ENCODE measurements at regions not wholly inside any gene's neighbourhood (a gene's known extent, or its start where the extent isn't known, plus 50 kb on each side); places are given as distances from the start of the nearest gene placed in this dataset.
"Not testable (repeated sequence)": the region's sequence is repeated elsewhere in the genome, so short reads cannot be mapped to it uniquely, and the experiment has no call there.

DNA sequence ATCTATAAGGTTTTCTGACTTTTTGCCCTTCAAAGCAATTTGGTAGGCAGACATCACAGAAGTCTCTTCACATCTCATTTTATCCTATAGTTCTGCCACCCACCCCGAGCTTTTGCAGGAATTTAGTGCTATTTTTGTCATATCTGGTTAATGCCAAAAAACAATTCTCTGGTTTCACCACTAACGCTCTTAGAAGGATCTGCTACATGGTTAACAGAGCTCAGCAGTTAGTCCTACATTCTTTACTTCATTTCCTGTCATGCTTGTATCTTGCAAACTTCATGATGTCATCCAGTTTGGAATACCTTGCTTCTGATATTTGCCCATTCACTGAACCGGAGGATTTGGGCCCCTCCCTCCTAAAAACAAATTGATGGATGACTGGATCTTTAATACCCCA lies 116.8 kb upstream of the SERPINE2 start:
- TF ChIP-seq, protein P1, sequence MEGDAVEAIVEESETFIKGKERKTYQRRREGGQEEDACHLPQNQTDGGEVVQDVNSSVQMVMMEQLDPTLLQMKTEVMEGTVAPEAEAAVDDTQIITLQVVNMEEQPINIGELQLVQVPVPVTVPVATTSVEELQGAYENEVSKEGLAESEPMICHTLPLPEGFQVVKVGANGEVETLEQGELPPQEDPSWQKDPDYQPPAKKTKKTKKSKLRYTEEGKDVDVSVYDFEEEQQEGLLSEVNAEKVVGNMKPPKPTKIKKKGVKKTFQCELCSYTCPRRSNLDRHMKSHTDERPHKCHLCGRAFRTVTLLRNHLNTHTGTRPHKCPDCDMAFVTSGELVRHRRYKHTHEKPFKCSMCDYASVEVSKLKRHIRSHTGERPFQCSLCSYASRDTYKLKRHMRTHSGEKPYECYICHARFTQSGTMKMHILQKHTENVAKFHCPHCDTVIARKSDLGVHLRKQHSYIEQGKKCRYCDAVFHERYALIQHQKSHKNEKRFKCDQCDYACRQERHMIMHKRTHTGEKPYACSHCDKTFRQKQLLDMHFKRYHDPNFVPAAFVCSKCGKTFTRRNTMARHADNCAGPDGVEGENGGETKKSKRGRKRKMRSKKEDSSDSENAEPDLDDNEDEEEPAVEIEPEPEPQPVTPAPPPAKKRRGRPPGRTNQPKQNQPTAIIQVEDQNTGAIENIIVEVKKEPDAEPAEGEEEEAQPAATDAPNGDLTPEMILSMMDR (IDR thresholded peaks at IDR 0.05) = no peak
- ATAC-seq (ENCODE audit: low FRiP score) (no peak), DNase-seq (ENCODE audit: low spot score) (no peak)

DNA sequence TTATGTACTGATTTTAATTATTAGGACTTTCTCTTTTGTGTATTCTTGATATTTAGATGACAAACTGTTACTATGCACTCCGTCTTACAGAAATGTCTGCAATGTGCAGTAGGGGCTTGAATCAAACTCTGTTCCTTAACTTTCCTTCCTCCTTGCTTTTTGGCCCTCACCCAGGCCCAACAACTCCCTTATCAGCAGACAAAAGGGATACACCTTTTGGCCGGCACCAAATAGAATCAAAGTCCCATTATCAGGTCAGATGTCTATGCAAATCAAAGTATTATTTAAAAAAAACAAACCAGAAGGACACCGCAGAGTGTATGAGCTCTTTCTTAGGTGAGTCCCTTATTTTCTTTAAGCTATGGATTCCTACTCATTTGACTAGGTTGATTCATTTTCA lies 116.3 kb upstream of the SERPINE2 start:
- no peak for ATAC-seq (ENCODE audit: low FRiP score)
- DNase-seq (ENCODE audit: low spot score) = no peak
- TF ChIP-seq, protein P1 (IDR thresholded peaks at IDR 0.05) = no peak

DNA sequence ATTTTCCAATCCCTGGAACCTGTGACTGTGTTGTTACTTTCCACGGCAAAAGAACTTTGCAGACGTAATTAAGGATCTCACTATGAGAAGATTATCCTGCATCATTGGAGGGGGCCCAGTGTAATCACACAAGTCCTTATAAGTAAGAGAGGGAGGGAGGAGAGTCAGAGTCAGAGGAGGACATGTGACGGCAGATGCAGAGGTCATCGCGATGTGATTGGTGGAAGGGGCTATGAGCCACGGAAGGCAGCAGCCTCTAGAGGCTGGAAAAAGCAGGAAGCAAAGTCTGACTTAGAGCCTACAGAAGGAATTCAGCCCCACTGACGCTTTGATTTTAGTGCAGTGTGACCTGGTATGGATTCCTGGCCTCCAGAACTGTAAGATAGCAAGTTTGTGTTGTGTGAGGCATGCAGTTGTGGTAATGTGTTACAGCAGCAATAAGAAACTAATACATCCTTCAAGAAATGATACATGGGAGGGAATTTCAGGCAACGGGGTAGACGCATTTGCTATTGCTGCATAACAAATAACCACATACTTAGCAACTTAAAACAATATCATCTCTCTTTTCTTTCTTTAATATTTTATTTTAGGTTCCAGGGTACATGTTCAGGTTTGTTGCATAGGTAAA lies 112.7 kb upstream of the SERPINE2 start:
- ATAC-seq (ENCODE audit: low FRiP score) = no peak
- TF ChIP-seq, protein P1 (IDR thresholded peaks at IDR 0.05) = no peak
- DNase-seq (ENCODE audit: low spot score) = no peak

DNA sequence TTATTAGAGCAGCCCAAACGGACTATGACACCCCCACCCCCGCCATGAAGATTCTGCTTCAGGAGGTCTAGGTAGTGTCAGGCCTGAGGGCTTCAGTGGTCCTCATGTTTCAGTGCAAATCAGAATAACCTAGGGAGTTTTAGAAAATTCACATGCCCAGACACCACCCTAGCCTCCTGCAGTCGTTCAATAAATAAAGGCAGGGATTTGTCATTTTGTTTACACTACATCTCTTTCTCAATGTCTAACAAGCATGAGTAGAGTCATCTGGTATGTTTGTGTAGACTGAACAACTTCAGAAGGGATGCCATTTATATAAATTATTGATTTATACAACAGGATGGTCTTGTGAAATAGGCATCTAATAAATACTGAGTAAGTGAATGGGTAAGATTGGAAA lies 112.1 kb upstream of the SERPINE2 start:
- ATAC-seq (ENCODE audit: low FRiP score) (no peak), DNase-seq (ENCODE audit: low spot score) (no peak)
- TF ChIP-seq, protein P1 (IDR thresholded peaks at IDR 0.05) = no peak

DNA sequence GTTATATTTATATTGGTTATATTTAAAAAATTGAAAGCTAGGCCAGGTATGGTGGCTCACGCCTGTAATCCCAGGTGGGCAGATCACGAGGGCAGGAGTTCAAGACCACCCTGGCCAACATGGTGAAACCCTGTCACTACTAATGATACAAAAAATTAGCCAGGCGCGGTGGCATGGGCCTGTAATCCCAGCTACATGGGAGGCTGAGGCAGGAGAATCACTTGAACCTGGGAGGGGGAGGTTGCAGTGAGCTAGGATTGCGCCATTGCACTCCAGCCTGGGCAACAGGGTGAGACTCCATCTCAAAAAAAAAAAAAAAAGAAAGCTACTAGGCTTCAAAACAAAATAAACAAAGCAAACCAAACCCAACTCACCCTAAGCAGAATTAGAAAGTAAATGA lies 109.0 kb upstream of the SERPINE2 start:
- ATAC-seq (ENCODE audit: low FRiP score) = not testable (repeated sequence)

DNA sequence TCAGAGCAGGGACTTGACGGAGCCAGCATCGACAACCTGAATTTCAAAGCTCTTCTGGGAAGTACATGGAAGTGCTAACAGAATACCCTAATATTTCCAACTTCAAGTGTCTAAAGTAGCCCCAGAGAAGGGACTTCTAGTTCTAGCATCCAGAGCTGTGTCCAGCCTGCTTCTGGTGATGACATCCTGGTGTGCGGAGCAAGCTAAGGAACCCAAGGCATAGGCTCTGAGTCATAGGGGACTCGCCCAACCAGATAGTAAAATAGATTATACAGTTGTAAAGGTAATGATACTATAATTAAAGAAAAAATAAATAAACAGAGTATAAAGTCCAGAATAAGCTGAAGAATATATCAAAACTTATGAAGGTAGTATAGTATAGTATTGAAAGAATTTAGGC lies 108.1 kb upstream of the SERPINE2 start:
- TF ChIP-seq, protein P1 (IDR thresholded peaks at IDR 0.05) = no peak
- ATAC-seq (ENCODE audit: low FRiP score) (no peak), DNase-seq (ENCODE audit: low spot score) (no peak)

More for the DNA sequence above, 109.0 kb upstream of the SERPINE2 start:
- not testable (repeated sequence) for DNase-seq (ENCODE audit: low spot score)

DNA sequence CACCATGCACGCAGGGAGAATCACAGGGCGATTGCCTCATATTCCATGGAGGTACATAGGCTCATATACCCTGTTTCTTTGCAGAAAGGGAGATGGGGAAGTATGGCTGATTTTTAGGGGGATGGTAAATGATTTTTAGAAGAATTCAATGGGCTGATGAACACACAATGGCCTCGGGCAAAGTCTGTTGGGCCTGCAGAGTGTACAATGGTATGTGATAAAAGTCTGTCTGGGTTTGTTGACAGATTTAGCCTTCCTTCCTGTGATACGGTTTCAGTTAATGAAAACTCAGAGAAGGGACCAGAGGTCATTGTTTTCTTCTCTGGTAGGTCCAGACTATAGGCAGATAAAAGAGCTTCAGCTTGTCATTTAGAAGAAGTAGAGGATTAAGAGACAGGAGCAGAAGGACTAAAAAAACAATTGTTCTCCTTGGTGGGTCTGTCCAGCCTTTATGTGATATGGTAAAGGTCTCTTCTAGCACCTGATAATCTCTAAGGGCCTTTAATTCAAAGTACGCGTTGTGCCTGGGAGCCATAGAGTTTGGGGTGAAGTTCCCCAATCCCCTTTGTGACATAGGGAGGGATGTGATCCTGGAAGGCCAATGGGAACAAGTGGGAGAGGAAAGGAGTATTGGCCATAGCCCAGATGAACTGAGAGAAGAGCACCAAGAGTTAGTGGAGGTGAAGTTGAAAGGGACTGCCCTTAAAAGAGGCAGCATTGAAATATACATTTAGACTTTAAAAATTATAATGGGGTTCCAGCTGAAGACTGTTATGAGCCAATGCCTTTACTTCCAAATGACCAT lies 107.5 kb upstream of the SERPINE2 start:
- no peak for ATAC-seq (ENCODE audit: low FRiP score)
- DNase-seq (ENCODE audit: low spot score) = no peak
- TF ChIP-seq, protein P1 (IDR thresholded peaks at IDR 0.05) = no peak

Measured in omental fat pad (tissue), 3 donors.